ENCODE measurements at regions not wholly inside any gene's neighbourhood (a gene's known extent, or its start where the extent isn't known, plus 50 kb on each side); places are given as distances from the start of the nearest gene placed in this dataset.

GRCh38 chr15:25623708-25624107 is 184.9 kb upstream of the UBE3A start:
- peaks cover 6% of the 10 kb centered on the region for H3K27me3 Mint-ChIP-seq (ENCODE audit: insufficient read depth, low read depth, poor library complexity)
- no peak overlapping the region for H3K4me2 ChIP-seq
- TF ChIP-seq ZNF462 (CRISPR knock-in tag; IDR thresholded peaks at IDR 0.05) = no peak
- H3K27ac ChIP-seq (ENCODE audit: low read depth) = no peak overlapping the region
- H3F3A ChIP-seq (replicated peaks; ENCODE audit: low read depth) = no peaks in the 10 kb centered on the region
- H4K20me1 ChIP-seq (replicated peaks; ENCODE audit: insufficient read depth) = no peaks in the 10 kb centered on the region
- H3K4me3 ChIP-seq = no peak overlapping the region
- H3K27ac Mint-ChIP-seq = no peak overlapping the region
- H3K4me1 Mint-ChIP-seq = no peaks in the 10 kb centered on the region
- H3K36me3 ChIP-seq (ENCODE audit: insufficient read depth) = no peaks in the 10 kb centered on the region
- no peaks in the 10 kb centered on the region for H3K4me1 ChIP-seq (ENCODE audit: insufficient read depth)
- DNase-seq (ENCODE audit: low spot score) (no peak), ATAC-seq (no peak)
- H3K36me3 Mint-ChIP-seq (ENCODE audit: low read depth) = no peaks in the 10 kb centered on the region; the same call in 2 of the 3 replicates
- no peaks in the 10 kb centered on the region for H3K79me2 ChIP-seq (replicated peaks; ENCODE audit: insufficient read depth)
- no peaks in the 10 kb centered on the region; the same call in 2 of the 3 replicates for H3K9me3 Mint-ChIP-seq
- 0 out of 2 replicates have a peak, but pooled peaks cover 9% of the 10 kb centered on the region for H3K9me2 ChIP-seq (ENCODE audit: insufficient read depth)
- no peak overlapping the region for H2AFZ ChIP-seq
- H3K27me3 ChIP-seq (ENCODE audit: insufficient read depth) = no peaks in the 10 kb centered on the region
- no peak overlapping the region for H3K4me3 Mint-ChIP-seq

- no peak overlapping the region for H3K27ac ChIP-seq (ENCODE audit: low read depth)
- H4K20me1 ChIP-seq (replicated peaks; ENCODE audit: insufficient read depth) = no peaks in the 10 kb centered on the region
- no peak overlapping the region for H3K4me3 ChIP-seq
- H3K36me3 Mint-ChIP-seq (ENCODE audit: low read depth) = no peaks in the 10 kb centered on the region; the same call in 2 of the 3 replicates
- H2AFZ ChIP-seq = no peak overlapping the region
- H3K36me3 ChIP-seq (ENCODE audit: insufficient read depth) = no peaks in the 10 kb centered on the region
- no peaks in the 10 kb centered on the region for H3F3A ChIP-seq (replicated peaks; ENCODE audit: low read depth)
- no peaks in the 10 kb centered on the region for H3K79me2 ChIP-seq (replicated peaks; ENCODE audit: insufficient read depth)
- no peak for DNase-seq (ENCODE audit: low spot score)
- H3K4me2 ChIP-seq = no peak overlapping the region
- no peaks in the 10 kb centered on the region; the same call in 2 of the 3 replicates for H3K9me3 Mint-ChIP-seq
- ATAC-seq = no peak
- no peaks in the 10 kb centered on the region for H3K4me1 Mint-ChIP-seq
- H3K27ac Mint-ChIP-seq = no peak overlapping the region
- H3K4me3 Mint-ChIP-seq = no peak overlapping the region
- peaks cover 9% of the 10 kb centered on the region for H3K27me3 Mint-ChIP-seq (ENCODE audit: insufficient read depth, low read depth, poor library complexity)
- H3K9me2 ChIP-seq (ENCODE audit: insufficient read depth) = 0 out of 2 replicates have a peak, but pooled peaks cover 9% of the 10 kb centered on the region
- H3K4me1 ChIP-seq (ENCODE audit: insufficient read depth) = no peaks in the 10 kb centered on the region
- H3K27me3 ChIP-seq (ENCODE audit: insufficient read depth) = no peaks in the 10 kb centered on the region
- TF ChIP-seq EZH2 (IDR thresholded peaks at IDR 0.05; ENCODE audit: low read depth, unreplicated experiment) = no peak
- TF ChIP-seq, protein P1, sequence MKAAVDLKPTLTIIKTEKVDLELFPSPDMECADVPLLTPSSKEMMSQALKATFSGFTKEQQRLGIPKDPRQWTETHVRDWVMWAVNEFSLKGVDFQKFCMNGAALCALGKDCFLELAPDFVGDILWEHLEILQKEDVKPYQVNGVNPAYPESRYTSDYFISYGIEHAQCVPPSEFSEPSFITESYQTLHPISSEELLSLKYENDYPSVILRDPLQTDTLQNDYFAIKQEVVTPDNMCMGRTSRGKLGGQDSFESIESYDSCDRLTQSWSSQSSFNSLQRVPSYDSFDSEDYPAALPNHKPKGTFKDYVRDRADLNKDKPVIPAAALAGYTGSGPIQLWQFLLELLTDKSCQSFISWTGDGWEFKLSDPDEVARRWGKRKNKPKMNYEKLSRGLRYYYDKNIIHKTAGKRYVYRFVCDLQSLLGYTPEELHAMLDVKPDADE (IDR thresholded peaks at IDR 0.05) = no peak
- TF ChIP-seq, protein P2, sequence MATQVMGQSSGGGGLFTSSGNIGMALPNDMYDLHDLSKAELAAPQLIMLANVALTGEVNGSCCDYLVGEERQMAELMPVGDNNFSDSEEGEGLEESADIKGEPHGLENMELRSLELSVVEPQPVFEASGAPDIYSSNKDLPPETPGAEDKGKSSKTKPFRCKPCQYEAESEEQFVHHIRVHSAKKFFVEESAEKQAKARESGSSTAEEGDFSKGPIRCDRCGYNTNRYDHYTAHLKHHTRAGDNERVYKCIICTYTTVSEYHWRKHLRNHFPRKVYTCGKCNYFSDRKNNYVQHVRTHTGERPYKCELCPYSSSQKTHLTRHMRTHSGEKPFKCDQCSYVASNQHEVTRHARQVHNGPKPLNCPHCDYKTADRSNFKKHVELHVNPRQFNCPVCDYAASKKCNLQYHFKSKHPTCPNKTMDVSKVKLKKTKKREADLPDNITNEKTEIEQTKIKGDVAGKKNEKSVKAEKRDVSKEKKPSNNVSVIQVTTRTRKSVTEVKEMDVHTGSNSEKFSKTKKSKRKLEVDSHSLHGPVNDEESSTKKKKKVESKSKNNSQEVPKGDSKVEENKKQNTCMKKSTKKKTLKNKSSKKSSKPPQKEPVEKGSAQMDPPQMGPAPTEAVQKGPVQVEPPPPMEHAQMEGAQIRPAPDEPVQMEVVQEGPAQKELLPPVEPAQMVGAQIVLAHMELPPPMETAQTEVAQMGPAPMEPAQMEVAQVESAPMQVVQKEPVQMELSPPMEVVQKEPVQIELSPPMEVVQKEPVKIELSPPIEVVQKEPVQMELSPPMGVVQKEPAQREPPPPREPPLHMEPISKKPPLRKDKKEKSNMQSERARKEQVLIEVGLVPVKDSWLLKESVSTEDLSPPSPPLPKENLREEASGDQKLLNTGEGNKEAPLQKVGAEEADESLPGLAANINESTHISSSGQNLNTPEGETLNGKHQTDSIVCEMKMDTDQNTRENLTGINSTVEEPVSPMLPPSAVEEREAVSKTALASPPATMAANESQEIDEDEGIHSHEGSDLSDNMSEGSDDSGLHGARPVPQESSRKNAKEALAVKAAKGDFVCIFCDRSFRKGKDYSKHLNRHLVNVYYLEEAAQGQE (IDR thresholded peaks at IDR 0.05; ENCODE audit: unreplicated experiment) = no peak
- no peak for TF ChIP-seq ZNF331 (CRISPR knock-in tag; IDR thresholded peaks at IDR 0.05; ENCODE audit: low read depth)
- no peak for TF ChIP-seq ZNF114 (CRISPR knock-in tag; IDR thresholded peaks at IDR 0.05)
Observed at GRCh38 chr15:25620466-25620865, 181.6 kb upstream of the UBE3A start.

Data from GM23338 (cell line).